T-cell (primary cell): ENCODE measurements at regions not wholly inside any gene's neighbourhood (a gene's known extent, or its start where the extent isn't known, plus 50 kb on each side); places are given as distances from the start of the nearest gene placed in this dataset.

Experiments used
- ATAC-seq, 4 experiments: fragments of 200-7000 bp in 3 of 4; fragments of 150-1000 bp in 1 of 4; cut with Tn5 transposase; replicated peaks in 1 of 4; 1 replicate in 3 of 4; 2 replicates in 1 of 4; pipeline ENCODE4 v1.10.0; 2021; ENCODE audit warnings: moderate library complexity in 3 of 4, mild to moderate bottlenecking in 2 of 4, moderate number of reproducible peaks in 1 of 4
- CTCF ChIA-PET, 2 donors: fragments of 300-600 bp; sonication (Branson Sonifier 250); formaldehyde crosslinking; loops; one replicate each; lab custom pipeline; 2022; ENCODE audit warnings: antibody characterized with exemption in 2 of 2; lab: Charles Lee
- POLR2A ChIA-PET, 2 donors: fragments of 300-600 bp; sonication (Branson Sonifier 250); formaldehyde crosslinking; loops; one replicate each; lab custom pipeline; 2022; ENCODE audit warnings: antibody characterized with exemption in 2 of 2; lab: Charles Lee
- DNase-seq, 35 experiments: peaks; one replicate each; pipeline versions ENCODE4 v3.0.0 to v3.0.0-alpha.2; 2013 to 2023
- H3K27ac ChIP-seq: one replicate; pipeline ENCODE4 v1.5.1; 2013; ENCODE audit warnings: low read length
- H3K27me3 ChIP-seq, 2 experiments: replicated peaks in 1 of 2; 1 replicate in 1 of 2; 2 replicates in 1 of 2; pipeline versions ENCODE4 v1.6.1 to v1.7.0; 2013; ENCODE audit warnings: low read length in 1 of 2, mixed read lengths in 1 of 2; ENCODE audit not compliant: control insufficient read depth in 2 of 2, insufficient read depth in 2 of 2; ENCODE audit errors: extremely low read depth in 1 of 2
- H3K36me3 ChIP-seq, 2 donors: 1 replicate in 1 of 2; 2 replicates in 1 of 2; pipeline versions ENCODE4 v1.6.1 to v1.7.0; 2013; ENCODE audit warnings: low read length in 1 of 2; ENCODE audit not compliant: control insufficient read depth in 2 of 2, insufficient read depth in 1 of 2; ENCODE audit errors: extremely low read depth in 1 of 2
- H3K4me1 ChIP-seq, 2 experiments: 1 replicate in 1 of 2; 2 replicates in 1 of 2; pipeline versions ENCODE4 v1.6.1 to v1.7.0; 2013; ENCODE audit warnings: low read length in 2 of 2, mixed read lengths in 1 of 2; ENCODE audit not compliant: insufficient read depth in 2 of 2, control insufficient read depth in 1 of 2; ENCODE audit errors: extremely low read depth in 1 of 2
- H3K4me3 ChIP-seq, 2 donors: 1 replicate in 1 of 2; 2 replicates in 1 of 2; pipeline versions ENCODE4 v1.5.1 to v1.7.0; 2013; ENCODE audit warnings: mild to moderate bottlenecking in 2 of 2, low read length in 1 of 2, moderate library complexity in 1 of 2; ENCODE audit not compliant: control insufficient read depth in 1 of 2; ENCODE audit errors: extremely low read depth in 1 of 2
- H3K9me3 ChIP-seq: 2 replicates; pipeline ENCODE4 v1.7.0; 2013
- H3K27ac Mint-ChIP-seq, 2 donors: one replicate each; pipeline ENCODE4 v1.8.0; 2020 to 2021; ENCODE audit warnings: mild to moderate bottlenecking in 2 of 2, mixed read lengths in 2 of 2
- H3K27me3 Mint-ChIP-seq, 2 donors: one replicate each; pipeline ENCODE4 v1.8.0; 2021 to 2022; ENCODE audit warnings: mixed read lengths in 2 of 2
- H3K36me3 Mint-ChIP-seq: one replicate; pipeline ENCODE4 v1.8.0; 2021; ENCODE audit warnings: mixed read lengths
- H3K4me1 Mint-ChIP-seq, 3 donors: one replicate each; pipeline ENCODE4 v1.8.0; 2020 to 2022; ENCODE audit warnings: mixed read lengths in 3 of 3, mild to moderate bottlenecking in 1 of 3
- H3K4me3 Mint-ChIP-seq, 3 donors: one replicate each; pipeline ENCODE4 v1.8.0; 2020 to 2022; ENCODE audit warnings: mild to moderate bottlenecking in 3 of 3, mixed read lengths in 3 of 3, moderate library complexity in 3 of 3
- H3K9me3 Mint-ChIP-seq, 3 donors: one replicate each; pipeline ENCODE4 v1.8.0; 2020 to 2022; ENCODE audit warnings: mixed read lengths in 3 of 3
- WGBS: methylation state at CpG from one replicate; pipeline ENCODE4 v1.1.5; 2013; ENCODE audit warnings: missing lambda C conversion rate; ENCODE audit not compliant: insufficient coverage; 5-methylcytosine and 5-hydroxymethylcytosine counted together

GRCh38 chr21:10466200-10466599 is 55.2 kb upstream of the TPTE start:
- WGBS, result no CpG with 5 or more reads among the region's 2 CpGs
- ChIA-PET POLR2A (no interaction called here), CTCF (no interaction called here)
- Histone ChIP-seq H3K4me3 (no peak overlapping the region), H3K27ac (no peak overlapping the region), H3K36me3 (no peaks in the 10 kb centered on the region), H3K27me3 (no peaks in the 10 kb centered on the region), H3K4me1 (no peaks in the 10 kb centered on the region), H3K9me3 (peaks cover 9% of the 10 kb centered on the region)
- no peak for ATAC-seq
- DNase-seq, result no peak
- Mint-ChIP-seq H3K4me1 (no peaks in the 10 kb centered on the region), H3K27me3 (no peaks in the 10 kb centered on the region), H3K9me3 (no peaks in the 10 kb centered on the region), H3K4me3 (no peak overlapping the region), H3K27ac (no peak overlapping the region), H3K36me3 (no peaks in the 10 kb centered on the region)
